ENCODE measurements at regions not wholly inside any gene's neighbourhood (a gene's known extent, or its start where the extent isn't known, plus 50 kb on each side); places are given as distances from the start of the nearest gene placed in this dataset.

- Histone ChIP-seq H3K27ac (ENCODE audit: insufficient read depth, low read length, poor library complexity, severe bottlenecking) (no peak overlapping the region), H3K4me3 (ENCODE audit: low read depth, low read length) (no peak overlapping the region), H3K4me1 (ENCODE audit: control insufficient read depth, insufficient read depth, low read length, poor library complexity, severe bottlenecking) (no peaks in the 10 kb centered on the region), H3K9me3 (ENCODE audit: control insufficient read depth in 2 of 2, low read length in 2 of 2) (peaks cover 0 to 3% of the 10 kb centered on the region in 2 experiments), H3K27me3 (ENCODE audit: control insufficient read depth, insufficient read depth, low read length) (no peaks in the 10 kb centered on the region), H3K36me3 (ENCODE audit: control insufficient read depth, insufficient read depth, low read length) (no peaks in the 10 kb centered on the region)
- Mint-ChIP-seq H3K36me3 (no peaks in the 10 kb centered on the region), H3K4me3 (no peak overlapping the region), H3K27me3 (no peaks in the 10 kb centered on the region), H3K4me1 (no peaks in the 10 kb centered on the region), H3K9me3 (peaks cover 0 to 9% (median 4%) of the 10 kb centered on the region in 7 donors), H3K27ac (no peak overlapping the region)
- ATAC-seq (ENCODE audit: low read depth in 2 of 2) = no peak
- no peak for DNase-seq
Measured at GRCh38 chr9:81460693-81461092, 228.7 kb downstream of the TLE1 start.

GRCh38 chr9:81459591-81459990 is 229.8 kb downstream of the TLE1 start:
- Mint-ChIP-seq H3K4me1 (no peaks in the 10 kb centered on the region), H3K27me3 (no peaks in the 10 kb centered on the region), H3K36me3 (no peaks in the 10 kb centered on the region), H3K4me3 (no peak overlapping the region), H3K27ac (no peak overlapping the region), H3K9me3 (peaks cover 0 to 9% (median 3%) of the 10 kb centered on the region in 7 donors)
- no peaks in the 10 kb centered on the region for H3K4me1 ChIP-seq (ENCODE audit: control insufficient read depth, insufficient read depth, low read length, poor library complexity, severe bottlenecking)
- H3K9me3 ChIP-seq (ENCODE audit: control insufficient read depth in 2 of 2, low read length in 2 of 2) = peaks cover 0 to 3% of the 10 kb centered on the region in 2 experiments
- H3K27ac ChIP-seq (ENCODE audit: insufficient read depth, low read length, poor library complexity, severe bottlenecking) = no peak overlapping the region
- no peak for ATAC-seq (ENCODE audit: low read depth in 2 of 2)
- H3K36me3 ChIP-seq (ENCODE audit: control insufficient read depth, insufficient read depth, low read length) = no peaks in the 10 kb centered on the region
- H3K4me3 ChIP-seq (ENCODE audit: low read depth, low read length) = no peak overlapping the region
- no peaks in the 10 kb centered on the region for H3K27me3 ChIP-seq (ENCODE audit: control insufficient read depth, insufficient read depth, low read length)
- no peak for DNase-seq

GRCh38 chr9:81456431-81457006 is 232.8 kb downstream of the TLE1 start:
- H3K27me3 Mint-ChIP-seq = no peaks in the 10 kb centered on the region
- Histone ChIP-seq H3K27me3 (ENCODE audit: control insufficient read depth, insufficient read depth, low read length) (no peaks in the 10 kb centered on the region), H3K9me3 (ENCODE audit: control insufficient read depth in 2 of 2, low read length in 2 of 2) (peaks cover 0 to 3% of the 10 kb centered on the region in 2 experiments), H3K4me1 (ENCODE audit: control insufficient read depth, insufficient read depth, low read length, poor library complexity, severe bottlenecking) (no peaks in the 10 kb centered on the region), H3K36me3 (ENCODE audit: control insufficient read depth, insufficient read depth, low read length) (no peaks in the 10 kb centered on the region), H3K27ac (ENCODE audit: insufficient read depth, low read length, poor library complexity, severe bottlenecking) (no peak overlapping the region), H3K4me3 (ENCODE audit: low read depth, low read length) (no peak overlapping the region)
- H3K4me1 Mint-ChIP-seq = no peaks in the 10 kb centered on the region
- no peak overlapping the region for H3K27ac Mint-ChIP-seq
- H3K4me3 Mint-ChIP-seq = no peak overlapping the region
- ATAC-seq (ENCODE audit: low read depth in 2 of 2) (no peak), DNase-seq (no peak)
- no peaks in the 10 kb centered on the region for H3K36me3 Mint-ChIP-seq
- peaks cover 0 to 12% (median 4%) of the 10 kb centered on the region in 7 donors for H3K9me3 Mint-ChIP-seq

- Histone ChIP-seq H3K36me3 (ENCODE audit: control insufficient read depth, insufficient read depth, low read length) (no peaks in the 10 kb centered on the region), H3K4me1 (ENCODE audit: control insufficient read depth, insufficient read depth, low read length, poor library complexity, severe bottlenecking) (no peaks in the 10 kb centered on the region), H3K27ac (ENCODE audit: insufficient read depth, low read length, poor library complexity, severe bottlenecking) (no peak overlapping the region), H3K27me3 (ENCODE audit: control insufficient read depth, insufficient read depth, low read length) (no peaks in the 10 kb centered on the region), H3K4me3 (ENCODE audit: low read depth, low read length) (no peak overlapping the region), H3K9me3 (ENCODE audit: control insufficient read depth in 2 of 2, low read length in 2 of 2) (peaks cover 0 to 3% of the 10 kb centered on the region in 2 experiments)
- Mint-ChIP-seq H3K27ac (no peak overlapping the region), H3K36me3 (no peaks in the 10 kb centered on the region), H3K4me3 (no peak overlapping the region), H3K9me3 (peaks cover 0 to 12% (median 4%) of the 10 kb centered on the region in 7 donors), H3K4me1 (no peaks in the 10 kb centered on the region), H3K27me3 (no peaks in the 10 kb centered on the region)
- DNase-seq (no peak), ATAC-seq (ENCODE audit: low read depth in 2 of 2) (no peak)
Measured at GRCh38 chr9:81455462-81456219, 233.7 kb downstream of the TLE1 start.

GRCh38 chr9:81445331-81445921 is 243.9 kb downstream of the TLE1 start:
- H3K27me3 Mint-ChIP-seq = no peaks in the 10 kb centered on the region
- no peaks in the 10 kb centered on the region for H3K4me1 Mint-ChIP-seq
- H3K9me3 Mint-ChIP-seq = peaks cover 1 to 54% (median 20%) of the 10 kb centered on the region in 7 donors
- H3K4me3 ChIP-seq (ENCODE audit: low read depth, low read length) = no peak overlapping the region
- no peak for ATAC-seq (ENCODE audit: low read depth in 2 of 2)
- no peak overlapping the region for H3K27ac ChIP-seq (ENCODE audit: insufficient read depth, low read length, poor library complexity, severe bottlenecking)
- H3K4me1 ChIP-seq (ENCODE audit: control insufficient read depth, insufficient read depth, low read length, poor library complexity, severe bottlenecking) = no peaks in the 10 kb centered on the region
- no peak for DNase-seq
- H3K27me3 ChIP-seq (ENCODE audit: control insufficient read depth, insufficient read depth, low read length) = no peaks in the 10 kb centered on the region
- no peaks in the 10 kb centered on the region for H3K36me3 Mint-ChIP-seq
- H3K9me3 ChIP-seq (ENCODE audit: control insufficient read depth in 2 of 2, low read length in 2 of 2) = peaks cover 3 to 18% of the 10 kb centered on the region in 2 experiments
- no peak overlapping the region for H3K4me3 Mint-ChIP-seq
- H3K27ac Mint-ChIP-seq = no peak overlapping the region
- no peaks in the 10 kb centered on the region for H3K36me3 ChIP-seq (ENCODE audit: control insufficient read depth, insufficient read depth, low read length)

GRCh38 chr9:81431641-81432040 is 257.7 kb downstream of the TLE1 start:
- no peak overlapping the region for H3K4me3 ChIP-seq (ENCODE audit: low read depth, low read length)
- ATAC-seq (ENCODE audit: low read depth in 2 of 2) (no peak), DNase-seq (no peak)
- Mint-ChIP-seq H3K9me3 (peaks cover 0 to 17% (median 8%) of the 10 kb centered on the region in 7 donors), H3K4me1 (no peaks in the 10 kb centered on the region), H3K27ac (no peak overlapping the region), H3K4me3 (no peak overlapping the region), H3K36me3 (no peaks in the 10 kb centered on the region), H3K27me3 (no peaks in the 10 kb centered on the region)
- no peaks in the 10 kb centered on the region for H3K36me3 ChIP-seq (ENCODE audit: control insufficient read depth, insufficient read depth, low read length)
- H3K27ac ChIP-seq (ENCODE audit: insufficient read depth, low read length, poor library complexity, severe bottlenecking) = no peak overlapping the region
- no peaks in the 10 kb centered on the region for H3K27me3 ChIP-seq (ENCODE audit: control insufficient read depth, insufficient read depth, low read length)
- H3K4me1 ChIP-seq (ENCODE audit: control insufficient read depth, insufficient read depth, low read length, poor library complexity, severe bottlenecking) = no peaks in the 10 kb centered on the region
- H3K9me3 ChIP-seq (ENCODE audit: control insufficient read depth in 2 of 2, low read length in 2 of 2) = peaks cover 0 to 6% of the 10 kb centered on the region in 2 experiments

- no peak overlapping the region for H3K4me3 ChIP-seq (ENCODE audit: low read depth, low read length)
- no peaks in the 10 kb centered on the region for H3K27me3 Mint-ChIP-seq
- peaks cover 3 to 20% (median 9%) of the 10 kb centered on the region in 7 donors for H3K9me3 Mint-ChIP-seq
- H3K4me1 ChIP-seq (ENCODE audit: control insufficient read depth, insufficient read depth, low read length, poor library complexity, severe bottlenecking) = no peaks in the 10 kb centered on the region
- H3K4me1 Mint-ChIP-seq = no peaks in the 10 kb centered on the region
- ATAC-seq (ENCODE audit: low read depth in 2 of 2) = no peak
- H3K27ac ChIP-seq (ENCODE audit: insufficient read depth, low read length, poor library complexity, severe bottlenecking) = no peak overlapping the region
- DNase-seq = no peak
- no peaks in the 10 kb centered on the region for H3K36me3 Mint-ChIP-seq
- H3K4me3 Mint-ChIP-seq = no peak overlapping the region
- H3K9me3 ChIP-seq (ENCODE audit: control insufficient read depth in 2 of 2, low read length in 2 of 2) = peaks cover 0 to 6% of the 10 kb centered on the region in 2 experiments
- no peaks in the 10 kb centered on the region for H3K27me3 ChIP-seq (ENCODE audit: control insufficient read depth, insufficient read depth, low read length)
- H3K27ac Mint-ChIP-seq = no peak overlapping the region
- H3K36me3 ChIP-seq (ENCODE audit: control insufficient read depth, insufficient read depth, low read length) = no peaks in the 10 kb centered on the region
Measured at GRCh38 chr9:81430727-81431126, 258.6 kb downstream of the TLE1 start.

Data from CD4-positive, CD25-positive, alpha-beta regulatory T cell (primary cell).